CD4-positive, CD25-positive, alpha-beta regulatory T cell (primary cell): ENCODE measurements at regions not wholly inside any gene's neighbourhood (a gene's known extent, or its start where the extent isn't known, plus 50 kb on each side); places are given as distances from the start of the nearest gene placed in this dataset.
"Not testable (repeated sequence)": the region's sequence is repeated elsewhere in the genome, so short reads cannot be mapped to it uniquely, and the experiment has no call there.

Source experiments
- ATAC-seq, 2 donors: fragments of 150-1000 bp; cut with Tn5 transposase; one replicate each; pipeline ENCODE4 v1.10.0; 2021; ENCODE audit warnings: low read depth in 2 of 2, moderate number of reproducible peaks in 2 of 2, moderate library complexity in 1 of 2
- DNase-seq, 3 donors: peaks; one replicate each; pipeline versions ENCODE4 v3.0.0 to v3.0.0-alpha.2; 2012 to 2022; ENCODE audit warnings: mixed read lengths in 1 of 3
- H3K27ac ChIP-seq: one replicate; pipeline ENCODE4 v1.7.0; 2013; ENCODE audit warnings: mild to moderate bottlenecking, low read length; ENCODE audit not compliant: insufficient read depth, poor library complexity, severe bottlenecking
- H3K27me3 ChIP-seq: one replicate; pipeline ENCODE4 v1.7.0; 2013; ENCODE audit warnings: low read length; ENCODE audit not compliant: control insufficient read depth, insufficient read depth
- H3K36me3 ChIP-seq: one replicate; pipeline ENCODE4 v1.7.0; 2013; ENCODE audit warnings: mild to moderate bottlenecking, low read length, moderate library complexity; ENCODE audit not compliant: control insufficient read depth, insufficient read depth
- H3K4me1 ChIP-seq: 2 replicates; pipeline ENCODE4 v1.7.0; 2013; ENCODE audit warnings: mild to moderate bottlenecking, low read length; ENCODE audit not compliant: insufficient read depth, control insufficient read depth, poor library complexity, severe bottlenecking
- H3K4me3 ChIP-seq: one replicate; pipeline ENCODE4 v1.7.0; 2013; ENCODE audit warnings: low read depth, mild to moderate bottlenecking, low read length, moderate library complexity
- H3K9me3 ChIP-seq, 2 experiments: 1 replicate in 1 of 2; 2 replicates in 1 of 2; pipeline ENCODE4 v1.7.0; 2013; ENCODE audit warnings: low read length in 2 of 2, mild to moderate bottlenecking in 1 of 2, moderate library complexity in 1 of 2; ENCODE audit not compliant: control insufficient read depth in 2 of 2
- H3K27ac Mint-ChIP-seq, 3 donors: one replicate each; pipeline ENCODE4 v1.8.0; 2020 to 2022; ENCODE audit warnings: mild to moderate bottlenecking in 3 of 3, mixed read lengths in 3 of 3, moderate library complexity in 2 of 3
- H3K27me3 Mint-ChIP-seq: one replicate; pipeline ENCODE4 v1.8.0; 2022; ENCODE audit warnings: mild to moderate bottlenecking, mixed read lengths
- H3K36me3 Mint-ChIP-seq: one replicate; pipeline ENCODE4 v1.8.0; 2020; ENCODE audit warnings: mixed read lengths
- H3K4me1 Mint-ChIP-seq, 4 donors: one replicate each; pipeline ENCODE4 v1.8.0; 2020 to 2022; ENCODE audit warnings: mixed read lengths in 4 of 4, mild to moderate bottlenecking in 1 of 4
- H3K4me3 Mint-ChIP-seq, 4 donors: one replicate each; pipeline ENCODE4 v1.8.0; 2020 to 2022; ENCODE audit warnings: mild to moderate bottlenecking in 4 of 4, mixed read lengths in 4 of 4, moderate library complexity in 3 of 4
- H3K9me3 Mint-ChIP-seq, 7 donors: one replicate each; pipeline ENCODE4 v1.8.0; 2020 to 2022; ENCODE audit warnings: mixed read lengths in 7 of 7, mild to moderate bottlenecking in 3 of 7, moderate library complexity in 2 of 7

DNA sequence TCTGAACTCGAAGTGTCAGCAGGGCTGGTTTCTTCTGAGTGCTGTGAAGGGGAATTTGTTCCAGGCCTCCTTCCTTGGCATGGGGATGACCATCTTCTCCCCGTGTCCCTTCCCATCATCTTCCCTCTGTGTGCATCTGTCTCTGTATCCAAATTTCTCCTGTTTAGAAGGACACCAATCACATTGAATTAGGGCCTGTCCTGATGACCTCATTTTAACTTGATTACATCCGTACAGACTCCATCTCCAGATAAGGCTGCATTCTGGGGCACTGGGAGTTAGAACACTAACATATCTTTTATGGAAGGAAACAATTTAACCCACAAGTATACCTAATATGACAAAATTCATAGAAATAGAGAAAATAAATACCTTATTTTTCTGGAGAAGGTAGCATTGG, 76.8 kb upstream of the ANKRD1 start:
- no peak overlapping the region for H3K4me3 ChIP-seq
- H3K27me3 ChIP-seq: peaks cover 2% of the 10 kb centered on the region
- no peaks in the 10 kb centered on the region for H3K36me3 Mint-ChIP-seq
- no peak overlapping the region for H3K27ac Mint-ChIP-seq
- H3K36me3 ChIP-seq: no peaks in the 10 kb centered on the region
- no peak for DNase-seq
- no peak overlapping the region for H3K27ac ChIP-seq
- no peak overlapping the region for H3K4me3 Mint-ChIP-seq
- H3K9me3 Mint-ChIP-seq: no peaks in the 10 kb centered on the region
- H3K4me1 ChIP-seq: no peaks in the 10 kb centered on the region
- H3K4me1 Mint-ChIP-seq: no peaks in the 10 kb centered on the region
- no peak for ATAC-seq
- no peaks in the 10 kb centered on the region for H3K9me3 ChIP-seq
- H3K27me3 Mint-ChIP-seq: peaks cover 16% of the 10 kb centered on the region

DNA sequence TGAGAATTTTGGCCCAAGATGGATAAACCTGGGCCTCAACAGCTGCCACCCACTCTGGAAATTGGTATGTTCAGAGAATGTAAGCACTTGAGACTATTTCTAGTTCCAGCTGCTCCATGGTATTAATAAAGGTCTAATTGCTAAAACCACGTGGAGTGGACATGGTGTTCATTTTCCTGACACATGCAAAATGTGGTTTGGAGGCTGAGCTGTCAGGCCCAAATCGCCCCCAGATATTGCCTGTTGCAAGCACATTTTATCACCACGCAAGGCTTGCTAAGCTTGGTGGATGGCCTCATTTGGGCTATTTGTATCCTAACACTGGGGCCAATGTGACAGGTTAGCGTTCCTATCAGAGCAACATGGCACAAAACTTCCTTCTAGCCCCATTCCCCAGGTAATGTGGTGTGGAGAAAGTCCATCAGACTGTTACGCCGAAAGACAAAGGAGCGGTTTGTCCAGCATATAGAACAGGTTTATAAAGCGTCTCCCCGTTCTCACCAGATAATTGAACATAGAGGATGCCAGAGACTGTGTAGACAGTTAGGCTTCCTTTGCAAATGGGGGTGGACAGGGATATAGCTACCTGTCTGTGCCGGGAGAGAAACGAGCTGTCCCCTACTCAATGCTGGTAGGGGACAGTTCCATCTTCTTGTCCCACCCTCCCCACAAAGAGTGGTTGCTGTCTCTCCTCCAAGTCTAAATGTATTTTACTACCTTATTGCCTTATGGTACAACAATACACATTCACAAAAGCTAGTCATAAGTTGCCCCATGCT, 78.0 kb upstream of the ANKRD1 start:
- no peak overlapping the region for H3K4me3 Mint-ChIP-seq

GRCh38 chr10:90999512-91000172, 78.8 kb upstream of the ANKRD1 start:
- Mint-ChIP-seq H3K27ac (no peak overlapping the region), H3K4me1 (no peaks in the 10 kb centered on the region), H3K4me3 (no peak overlapping the region), H3K27me3 (peaks cover 19% of the 10 kb centered on the region), H3K9me3 (no peaks in the 10 kb centered on the region), H3K36me3 (no peaks in the 10 kb centered on the region)
- no peak for ATAC-seq
- Histone ChIP-seq H3K4me3 (no peak overlapping the region), H3K36me3 (no peaks in the 10 kb centered on the region), H3K9me3 (no peaks in the 10 kb centered on the region), H3K27me3 (peaks cover 2% of the 10 kb centered on the region), H3K4me1 (no peaks in the 10 kb centered on the region), H3K27ac (no peak overlapping the region)
- no peak for DNase-seq

More for the DNA sequence above, 78.0 kb upstream of the ANKRD1 start:
- ATAC-seq: no peak
- DNase-seq: no peak
- Mint-ChIP-seq H3K4me1 (no peaks in the 10 kb centered on the region), H3K27ac (no peak overlapping the region), H3K9me3 (no peaks in the 10 kb centered on the region), H3K27me3 (peaks cover 19% of the 10 kb centered on the region), H3K36me3 (no peaks in the 10 kb centered on the region)
- no peaks in the 10 kb centered on the region for H3K9me3 ChIP-seq
- no peak overlapping the region for H3K27ac ChIP-seq
- no peak overlapping the region for H3K4me3 ChIP-seq
- no peaks in the 10 kb centered on the region for H3K36me3 ChIP-seq
- peaks cover 2% of the 10 kb centered on the region for H3K27me3 ChIP-seq
- H3K4me1 ChIP-seq: no peaks in the 10 kb centered on the region

GRCh38 chr10:91000470-91000869, 79.6 kb upstream of the ANKRD1 start:
- H3K4me3 Mint-ChIP-seq: no peak overlapping the region
- DNase-seq (no peak), ATAC-seq (no peak)
- H3K9me3 ChIP-seq: no peaks in the 10 kb centered on the region
- H3K4me1 Mint-ChIP-seq: no peaks in the 10 kb centered on the region
- no peaks in the 10 kb centered on the region for H3K4me1 ChIP-seq
- H3K36me3 ChIP-seq: no peaks in the 10 kb centered on the region
- H3K27ac ChIP-seq: no peak overlapping the region
- no peaks in the 10 kb centered on the region for H3K9me3 Mint-ChIP-seq
- H3K27me3 ChIP-seq: peaks cover 2% of the 10 kb centered on the region
- H3K36me3 Mint-ChIP-seq: no peaks in the 10 kb centered on the region
- no peak overlapping the region for H3K4me3 ChIP-seq
- H3K27ac Mint-ChIP-seq: peak overlapping the region in 1 of 3 donors; percentile 75
- peaks cover 16% of the 10 kb centered on the region for H3K27me3 Mint-ChIP-seq

GRCh38 chr10:91000985-91001384, 80.1 kb upstream of the ANKRD1 start:
- no peak overlapping the region for H3K4me3 Mint-ChIP-seq

DNA sequence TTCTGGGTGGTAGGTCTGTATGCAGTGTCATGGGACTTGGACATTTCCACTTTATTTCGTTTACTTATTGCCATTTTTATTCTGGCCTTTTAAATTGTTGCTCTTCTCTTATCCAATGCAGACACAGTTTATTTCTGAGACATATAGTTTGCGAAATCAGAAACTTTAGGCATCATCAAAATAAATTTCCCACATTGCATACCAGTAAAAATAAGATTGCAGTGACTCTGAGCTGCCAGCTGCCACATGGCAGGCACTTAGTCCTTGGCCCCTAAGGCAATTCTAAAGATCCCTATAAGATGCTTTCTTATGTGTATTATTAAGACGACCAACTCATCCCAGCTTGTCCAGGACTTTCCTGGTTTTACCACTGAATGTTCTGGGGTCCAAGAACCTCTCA, 81.8 kb upstream of the ANKRD1 start:
- Mint-ChIP-seq H3K27ac (no peak overlapping the region), H3K4me1 (peaks cover 0 to 12% (median 6%) of the 10 kb centered on the region in 4 donors), H3K27me3 (peaks cover 14% of the 10 kb centered on the region), H3K9me3 (no peaks in the 10 kb centered on the region), H3K36me3 (no peaks in the 10 kb centered on the region), H3K4me3 (no peak overlapping the region)
- H3K4me3 ChIP-seq: no peak overlapping the region
- no peaks in the 10 kb centered on the region for H3K4me1 ChIP-seq
- H3K27me3 ChIP-seq: peaks cover 2% of the 10 kb centered on the region
- ATAC-seq (no peak), DNase-seq (no peak)
- H3K9me3 ChIP-seq: no peaks in the 10 kb centered on the region
- H3K27ac ChIP-seq: no peak overlapping the region
- H3K36me3 ChIP-seq: no peaks in the 10 kb centered on the region

More at GRCh38 chr10:91000985-91001384, 80.1 kb upstream of the ANKRD1 start:
- Histone ChIP-seq H3K27me3 (peaks cover 2% of the 10 kb centered on the region), H3K36me3 (no peaks in the 10 kb centered on the region), H3K4me1 (no peaks in the 10 kb centered on the region), H3K4me3 (no peak overlapping the region), H3K9me3 (no peaks in the 10 kb centered on the region), H3K27ac (no peak overlapping the region)
- Mint-ChIP-seq H3K36me3 (no peaks in the 10 kb centered on the region), H3K4me1 (no peaks in the 10 kb centered on the region), H3K9me3 (no peaks in the 10 kb centered on the region), H3K27me3 (peaks cover 14% of the 10 kb centered on the region), H3K27ac (no peak overlapping the region)
- ATAC-seq (no peak), DNase-seq (no peak)

- ATAC-seq, H3K27ac Mint-ChIP-seq, H3K27me3 ChIP-seq, H3K4me3 Mint-ChIP-seq, H3K4me1 ChIP-seq, H3K36me3 Mint-ChIP-seq, H3K36me3 ChIP-seq, H3K27ac ChIP-seq, H3K9me3 ChIP-seq, DNase-seq, H3K4me3 ChIP-seq, H3K9me3 Mint-ChIP-seq: not testable (repeated sequence)
- H3K4me1 Mint-ChIP-seq: peaks cover 0 to 12% (median 6%) of the 10 kb centered on the region in 4 donors
- H3K27me3 Mint-ChIP-seq: peaks cover 14% of the 10 kb centered on the region
These were observed 82.5 kb upstream of the ANKRD1 start for GRCh38 chr10:91003379-91003778.

GRCh38 chr10:91005276-91005675, 84.4 kb upstream of the ANKRD1 start:
- not testable (repeated sequence) for H3K4me1 ChIP-seq, H3K27ac ChIP-seq, H3K9me3 Mint-ChIP-seq, H3K9me3 ChIP-seq, H3K36me3 Mint-ChIP-seq, H3K4me3 ChIP-seq, DNase-seq, H3K4me3 Mint-ChIP-seq, H3K27me3 ChIP-seq, H3K36me3 ChIP-seq, ATAC-seq
- Mint-ChIP-seq H3K27ac (peak overlapping the region in 1 of 3 donors; percentile 14), H3K4me1 (peaks cover 0 to 12% (median 6%) of the 10 kb centered on the region in 4 donors), H3K27me3 (peaks cover 20% of the 10 kb centered on the region)
